H9 (cell line): ENCODE measurements at regions not wholly inside any gene's neighbourhood (a gene's known extent, or its start where the extent isn't known, plus 50 kb on each side); places are given as distances from the start of the nearest gene placed in this dataset.

ENCODE experiments used
- DNase-seq: peaks from one replicate; pipeline ENCODE4 v3.0.0-alpha.2; 2017
- H2AFZ ChIP-seq: one replicate; pipeline ENCODE4 v1.6.1; 2013; ENCODE audit warnings: mild to moderate bottlenecking, low read length, control low read depth, moderate library complexity
- H2AK5ac ChIP-seq: 2 replicates; pipeline ENCODE4 v1.6.1; 2013; ENCODE audit warnings: low read length, control low read depth, mixed read lengths; ENCODE audit not compliant: insufficient read length
- H2BK120ac ChIP-seq: one replicate; pipeline ENCODE4 v1.6.1; 2013; ENCODE audit warnings: low read depth, mild to moderate bottlenecking, low read length, control low read depth, inconsistent platforms; ENCODE audit not compliant: poor library complexity, severe bottlenecking
- H2BK12ac ChIP-seq: 2 replicates; pipeline ENCODE4 v1.6.1; 2013; ENCODE audit warnings: low read length, control low read depth, mixed read lengths, low read depth; ENCODE audit not compliant: insufficient read length
- H2BK15ac ChIP-seq: 2 replicates; pipeline ENCODE4 v1.6.1; 2013; ENCODE audit warnings: low read depth, low read length, control low read depth
- H2BK20ac ChIP-seq: one replicate; pipeline ENCODE4 v1.6.1; 2013; ENCODE audit warnings: low read depth, mild to moderate bottlenecking, low read length, control low read depth, inconsistent platforms; ENCODE audit not compliant: poor library complexity, severe bottlenecking
- H2BK5ac ChIP-seq: 2 replicates; pipeline ENCODE4 v1.6.1; 2013; ENCODE audit warnings: low read length, control low read depth, mixed read lengths; ENCODE audit not compliant: insufficient read length
- H3K14ac ChIP-seq: 2 replicates; pipeline ENCODE4 v1.6.1; 2013; ENCODE audit warnings: low read length, control low read depth; ENCODE audit not compliant: insufficient read depth
- H3K18ac ChIP-seq: 2 replicates; pipeline ENCODE4 v1.6.1; 2013; ENCODE audit warnings: low read depth, mild to moderate bottlenecking, mixed read lengths, low read length, control low read depth; ENCODE audit not compliant: insufficient read length
- H3K23ac ChIP-seq: 2 replicates; pipeline ENCODE4 v1.6.1; 2013; ENCODE audit warnings: low read length, control low read depth, mixed read lengths, low read depth; ENCODE audit not compliant: insufficient read length
- H3K23me2 ChIP-seq: 2 replicates; pipeline ENCODE4 v1.6.1; 2013; ENCODE audit warnings: low read depth, mild to moderate bottlenecking, mixed read lengths, low read length, control low read depth; ENCODE audit not compliant: insufficient read length, poor library complexity, severe bottlenecking
- H3K27ac ChIP-seq: 2 replicates; pipeline ENCODE4 v1.5.1; 2013; ENCODE audit warnings: low read length, control low read depth, mixed read lengths, low read depth; ENCODE audit not compliant: insufficient read length
- H3K27me3 ChIP-seq: 2 replicates; pipeline ENCODE4 v1.6.1; 2013; ENCODE audit warnings: low read length, control low read depth, inconsistent platforms; ENCODE audit not compliant: insufficient read depth
- H3K4ac ChIP-seq: 2 replicates; pipeline ENCODE4 v1.6.1; 2013; ENCODE audit warnings: low read depth, mild to moderate bottlenecking, control low read depth, inconsistent platforms, low read length, moderate library complexity
- H3K4me1 ChIP-seq: 2 replicates; pipeline ENCODE4 v1.6.1; 2013; ENCODE audit warnings: low read length, control low read depth, inconsistent platforms; ENCODE audit not compliant: insufficient read depth
- H3K4me2 ChIP-seq: 2 replicates; pipeline ENCODE4 v1.6.1; 2013; ENCODE audit warnings: low read length, control low read depth, mixed read lengths; ENCODE audit not compliant: insufficient read length, insufficient read depth
- H3K56ac ChIP-seq: 2 replicates; pipeline ENCODE4 v1.6.1; 2013; ENCODE audit warnings: low read depth, mild to moderate bottlenecking, mixed read lengths, low read length, control low read depth; ENCODE audit not compliant: insufficient read length
- H3K79me1 ChIP-seq: 2 replicates; pipeline ENCODE4 v1.6.1; 2013; ENCODE audit warnings: low read depth, mild to moderate bottlenecking, moderate library complexity, low read length, control low read depth, inconsistent platforms; ENCODE audit not compliant: insufficient read depth, poor library complexity, severe bottlenecking
- H3K79me2 ChIP-seq: 2 replicates; pipeline ENCODE4 v1.6.1; 2013; ENCODE audit warnings: low read length, control low read depth, inconsistent platforms; ENCODE audit not compliant: insufficient read depth
- H3K9ac ChIP-seq: 2 replicates; pipeline ENCODE4 v1.6.1; 2013; ENCODE audit warnings: low read length, control low read depth, mixed read lengths; ENCODE audit not compliant: insufficient read length; ENCODE audit errors: extremely low read depth
- H3K9me3 ChIP-seq: one replicate; pipeline ENCODE4 v1.6.1; 2013; ENCODE audit warnings: low read depth, low read length, inconsistent platforms; ENCODE audit not compliant: control insufficient read depth
- H3T11ph ChIP-seq: one replicate; pipeline ENCODE4 v1.6.1; 2013; ENCODE audit warnings: mild to moderate bottlenecking, low read length, control low read depth, inconsistent platforms
- H4K20me1 ChIP-seq: one replicate; pipeline ENCODE4 v1.6.1; 2013; ENCODE audit not compliant: control insufficient read depth, insufficient read length, insufficient read depth
- H4K5ac ChIP-seq: 2 replicates; pipeline ENCODE4 v1.6.1; 2013; ENCODE audit warnings: low read depth, mild to moderate bottlenecking, mixed read lengths, low read length, control low read depth; ENCODE audit not compliant: insufficient read length
- H4K8ac ChIP-seq: replicated peaks from 2 replicates; pipeline ENCODE4 v1.6.1; 2013; ENCODE audit warnings: low read length, control low read depth, mixed read lengths, low read depth; ENCODE audit not compliant: insufficient read length
- H4K91ac ChIP-seq: 2 replicates; pipeline ENCODE4 v1.6.1; 2013; ENCODE audit warnings: low read depth, mild to moderate bottlenecking, moderate library complexity, mixed read lengths, low read length, control low read depth; ENCODE audit not compliant: insufficient read length
- H3K27ac Mint-ChIP-seq, 3 experiments: 2 replicates in 2 of 3; 3 replicates in 1 of 3; pipeline ENCODE4 v1.8.0; 2020 to 2021; ENCODE audit warnings: mixed read lengths in 3 of 3, mild to moderate bottlenecking in 1 of 3, moderate library complexity in 1 of 3
- H3K27me3 Mint-ChIP-seq: 2 replicates; pipeline ENCODE4 v1.8.0; 2021; ENCODE audit warnings: low read depth, mild to moderate bottlenecking, moderate library complexity, mixed read lengths
- H3K36me3 Mint-ChIP-seq, 3 experiments: 2 replicates in 2 of 3; 3 replicates in 1 of 3; pipeline ENCODE4 v1.8.0; 2020 to 2021; ENCODE audit warnings: low read depth in 3 of 3, mixed read lengths in 3 of 3; ENCODE audit not compliant: insufficient read depth in 1 of 3
- H3K4me1 Mint-ChIP-seq, 2 experiments: 2 replicates each; pipeline ENCODE4 v1.8.0; 2020; ENCODE audit warnings: mixed read lengths in 2 of 2
- H3K4me3 Mint-ChIP-seq, 2 experiments: 2 replicates in 1 of 2; 3 replicates in 1 of 2; pipeline ENCODE4 v1.8.0; 2020 to 2021; ENCODE audit warnings: mild to moderate bottlenecking in 2 of 2, mixed read lengths in 2 of 2, moderate library complexity in 1 of 2
- H3K9me3 Mint-ChIP-seq, 2 experiments: 2 replicates in 1 of 2; 3 replicates in 1 of 2; pipeline ENCODE4 v1.8.0; 2020; ENCODE audit warnings: mild to moderate bottlenecking in 2 of 2, mixed read lengths in 2 of 2, moderate library complexity in 1 of 2
- WGBS: extraction: QIAGEN DNeasy Blood & Tissue Kit; methylation state at CpG from one replicate; pipeline ENCODE4 v1.1.7; 2013; ENCODE audit warnings: missing lambda C conversion rate, low lambda C conversion rate, mixed read lengths; ENCODE audit not compliant: insufficient read length; ENCODE audit errors: extremely low coverage; 5-methylcytosine and 5-hydroxymethylcytosine counted together
- TF ChIP-seq, protein P1 (sequence below): fragments of 200-600 bp; sonication (generic); conservative IDR thresholded peaks from 3 replicates; pipeline ENCODE4 v1.8.0; 2021; ENCODE audit warnings: antibody characterized with exemption, mild to moderate bottlenecking

- Histone ChIP-seq H2BK20ac (no peak overlapping the region), H3K4me1 (no peaks in the 10 kb centered on the region), H3K18ac (no peak overlapping the region), H3K23ac (no peak overlapping the region), H4K5ac (no peak overlapping the region), H3K9me3 (no peaks in the 10 kb centered on the region), H3K56ac (no peak overlapping the region), H4K8ac (no peak overlapping the region), H2AFZ (no peak overlapping the region), H3K27me3 (no peaks in the 10 kb centered on the region), H3K14ac (no peak overlapping the region), H2BK120ac (no peak overlapping the region), H3K79me1 (no peaks in the 10 kb centered on the region), H2BK12ac (no peak overlapping the region), H3K79me2 (no peaks in the 10 kb centered on the region), H3K27ac (no peak overlapping the region), H2BK5ac (no peak overlapping the region), H2BK15ac (no peak overlapping the region), H3K23me2 (no peaks in the 10 kb centered on the region), H3K9ac (no peak overlapping the region), H4K20me1 (no peaks in the 10 kb centered on the region), H3K4me2 (no peak overlapping the region), H3T11ph (no peak overlapping the region), H3K4ac (no peak overlapping the region), H2AK5ac (no peak overlapping the region), H4K91ac (no peak overlapping the region)
- no peaks in the 10 kb centered on the region for H3K9me3 Mint-ChIP-seq
- TF ChIP-seq, protein P1, sequence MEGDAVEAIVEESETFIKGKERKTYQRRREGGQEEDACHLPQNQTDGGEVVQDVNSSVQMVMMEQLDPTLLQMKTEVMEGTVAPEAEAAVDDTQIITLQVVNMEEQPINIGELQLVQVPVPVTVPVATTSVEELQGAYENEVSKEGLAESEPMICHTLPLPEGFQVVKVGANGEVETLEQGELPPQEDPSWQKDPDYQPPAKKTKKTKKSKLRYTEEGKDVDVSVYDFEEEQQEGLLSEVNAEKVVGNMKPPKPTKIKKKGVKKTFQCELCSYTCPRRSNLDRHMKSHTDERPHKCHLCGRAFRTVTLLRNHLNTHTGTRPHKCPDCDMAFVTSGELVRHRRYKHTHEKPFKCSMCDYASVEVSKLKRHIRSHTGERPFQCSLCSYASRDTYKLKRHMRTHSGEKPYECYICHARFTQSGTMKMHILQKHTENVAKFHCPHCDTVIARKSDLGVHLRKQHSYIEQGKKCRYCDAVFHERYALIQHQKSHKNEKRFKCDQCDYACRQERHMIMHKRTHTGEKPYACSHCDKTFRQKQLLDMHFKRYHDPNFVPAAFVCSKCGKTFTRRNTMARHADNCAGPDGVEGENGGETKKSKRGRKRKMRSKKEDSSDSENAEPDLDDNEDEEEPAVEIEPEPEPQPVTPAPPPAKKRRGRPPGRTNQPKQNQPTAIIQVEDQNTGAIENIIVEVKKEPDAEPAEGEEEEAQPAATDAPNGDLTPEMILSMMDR: peak; percentile 61
- H3K4me3 Mint-ChIP-seq: no peak overlapping the region
- no peaks in the 10 kb centered on the region for H3K4me1 Mint-ChIP-seq
- no peaks in the 10 kb centered on the region; the same call in 1 of the 2 replicates for H3K27me3 Mint-ChIP-seq
- no peak for DNase-seq
- H3K36me3 Mint-ChIP-seq: no peaks in the 10 kb centered on the region
- WGBS: no CpG with 5 or more reads among the region's 3 CpGs
- H3K27ac Mint-ChIP-seq: no peak overlapping the region; a peak in 1 of 7 replicates
Observed at GRCh38 chr5:155822177-155822576, 504.8 kb upstream of the SGCD start.
